Esophagus (tissue), 2 donors: ENCODE measurements at regions not wholly inside any gene's neighbourhood (a gene's known extent, or its start where the extent isn't known, plus 50 kb on each side); places are given as distances from the start of the nearest gene placed in this dataset.

Experiments used
- H3K27ac ChIP-seq, 2 donors: one replicate each; pipeline ENCODE4 v1.5.1; 2013; ENCODE audit warnings: low read depth in 2 of 2, mild to moderate bottlenecking in 2 of 2, inconsistent platforms in 1 of 2, low read length in 1 of 2, moderate library complexity in 1 of 2
- H3K27me3 ChIP-seq, 2 donors: one replicate each; pipeline ENCODE4 v1.6.1; 2013; ENCODE audit warnings: low read length in 2 of 2, control low read depth in 1 of 2, mild to moderate bottlenecking in 1 of 2; ENCODE audit not compliant: insufficient read depth in 2 of 2, control insufficient read depth in 1 of 2
- H3K36me3 ChIP-seq, 2 donors: one replicate each; pipeline ENCODE4 v1.6.1; 2013; ENCODE audit warnings: low read length in 1 of 2; ENCODE audit not compliant: control insufficient read depth in 2 of 2, insufficient read depth in 2 of 2
- H3K4me1 ChIP-seq, 2 donors: one replicate each; pipeline ENCODE4 v1.6.1; 2013; ENCODE audit warnings: low read length in 1 of 2; ENCODE audit not compliant: control insufficient read depth in 2 of 2, insufficient read depth in 2 of 2
- H3K4me3 ChIP-seq, 2 donors: one replicate each; pipeline ENCODE4 v1.5.1; 2013; ENCODE audit warnings: low read length in 2 of 2, mild to moderate bottlenecking in 2 of 2, low read depth in 1 of 2, moderate library complexity in 1 of 2
- H3K9me3 ChIP-seq, 2 donors: one replicate each; pipeline ENCODE4 v1.6.1; 2013; ENCODE audit warnings: mild to moderate bottlenecking in 2 of 2, low read depth in 1 of 2, low read length in 1 of 2, moderate library complexity in 1 of 2; ENCODE audit not compliant: control insufficient read depth in 2 of 2, insufficient read depth in 1 of 2
- WGBS, 2 donors: extraction: QIAGEN DNeasy Blood & Tissue Kit; methylation state at CpG; one replicate each; pipeline ENCODE4 v1.1.7; 2013; 5-methylcytosine and 5-hydroxymethylcytosine counted together
- donor health status: healthy with polysubstance abuse.
- donor health status: Bipolar disorder and iron deficiency.

DNA sequence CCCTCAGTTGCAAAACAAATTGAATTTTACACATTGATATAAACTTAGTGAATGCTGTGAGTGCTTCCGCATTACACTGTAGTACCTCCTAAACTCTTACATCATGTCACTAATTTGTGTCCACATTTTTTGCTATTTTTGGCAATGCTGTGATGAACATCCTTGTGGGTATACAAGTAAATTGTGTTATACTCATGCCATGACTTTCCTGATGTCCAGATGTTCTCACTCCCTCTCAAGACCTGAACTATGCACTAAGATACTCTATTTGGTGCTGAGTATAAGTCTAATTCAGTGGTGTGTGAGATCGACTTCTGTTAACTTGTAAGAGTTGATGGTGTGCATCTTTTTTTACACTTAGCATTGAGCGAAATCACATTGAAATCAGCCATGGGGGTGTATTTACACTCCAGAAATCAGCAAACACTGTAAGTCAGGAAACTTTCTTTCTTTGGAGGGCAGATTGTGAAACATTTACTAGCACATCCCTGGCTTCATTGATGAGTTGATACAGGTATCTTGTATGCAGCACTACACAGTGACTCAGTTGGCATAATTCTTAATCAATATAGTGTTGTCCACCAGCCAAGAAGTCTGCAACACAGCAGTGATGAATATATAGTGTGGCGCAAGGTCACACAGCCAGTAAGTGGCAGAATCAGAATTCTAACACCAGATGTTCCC, 228.1 kb upstream of the RORA start:
- H3K4me3 ChIP-seq, result no peak overlapping the region
- no peaks in the 10 kb centered on the region for H3K9me3 ChIP-seq
- H3K36me3 ChIP-seq, result no peaks in the 10 kb centered on the region
- no peaks in the 10 kb centered on the region for H3K27me3 ChIP-seq
- H3K27ac ChIP-seq, result no peak overlapping the region
- 90 to 94% methylated on average over 4 of the region's 4 CpGs for WGBS, 2 donors
- H3K4me1 ChIP-seq, result no peaks in the 10 kb centered on the region

GRCh38 chr15:61449186-61449702, 220.1 kb upstream of the RORA start:
- Histone ChIP-seq H3K4me3 (no peak overlapping the region), H3K27me3 (no peaks in the 10 kb centered on the region), H3K4me1 (no peaks in the 10 kb centered on the region), H3K27ac (no peak overlapping the region), H3K9me3 (no peaks in the 10 kb centered on the region), H3K36me3 (no peaks in the 10 kb centered on the region)

- Histone ChIP-seq H3K27ac (no peak overlapping the region), H3K9me3 (no peaks in the 10 kb centered on the region), H3K27me3 (no peaks in the 10 kb centered on the region), H3K4me3 (no peak overlapping the region), H3K4me1 (no peaks in the 10 kb centered on the region), H3K36me3 (no peaks in the 10 kb centered on the region)
- WGBS, 2 donors, result 84 to 87% methylated on average over 4 of the region's 4 CpGs
Observed at GRCh38 chr15:61447981-61448380, 218.9 kb upstream of the RORA start.

GRCh38 chr15:61444585-61444984, 215.5 kb upstream of the RORA start:
- no peaks in the 10 kb centered on the region for H3K27me3 ChIP-seq
- H3K36me3 ChIP-seq, result no peaks in the 10 kb centered on the region
- WGBS, 2 donors, result 73 to 75% methylated on average over 2 of the region's 2 CpGs
- H3K9me3 ChIP-seq, result no peaks in the 10 kb centered on the region
- H3K4me3 ChIP-seq, result no peak overlapping the region
- no peaks in the 10 kb centered on the region for H3K4me1 ChIP-seq
- H3K27ac ChIP-seq, result no peak overlapping the region

DNA sequence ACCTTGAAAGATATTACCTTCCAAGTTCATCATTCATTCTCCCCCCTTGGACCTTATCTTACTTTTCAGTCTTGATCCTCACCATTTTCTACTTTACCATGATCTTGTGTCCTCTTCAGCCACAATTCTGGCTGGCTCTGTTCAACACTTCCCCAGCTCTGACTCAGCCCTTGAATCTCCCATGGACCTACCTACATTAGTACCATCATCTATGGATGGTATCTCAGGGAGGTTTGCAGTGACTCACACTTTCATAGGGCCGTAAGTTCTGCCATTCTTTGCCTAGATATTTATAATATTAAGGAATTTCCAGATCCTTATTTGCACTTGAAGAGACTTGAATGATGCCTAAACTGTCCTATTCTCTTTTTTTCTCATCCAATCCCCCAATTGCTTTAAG, 213.7 kb upstream of the RORA start:
- Histone ChIP-seq H3K27ac (no peak overlapping the region), H3K4me3 (no peak overlapping the region), H3K4me1 (no peaks in the 10 kb centered on the region), H3K27me3 (no peaks in the 10 kb centered on the region), H3K36me3 (no peaks in the 10 kb centered on the region), H3K9me3 (no peaks in the 10 kb centered on the region)
- 66 to 84% methylated on average over 1 of the region's 1 CpG for WGBS, 2 donors

DNA sequence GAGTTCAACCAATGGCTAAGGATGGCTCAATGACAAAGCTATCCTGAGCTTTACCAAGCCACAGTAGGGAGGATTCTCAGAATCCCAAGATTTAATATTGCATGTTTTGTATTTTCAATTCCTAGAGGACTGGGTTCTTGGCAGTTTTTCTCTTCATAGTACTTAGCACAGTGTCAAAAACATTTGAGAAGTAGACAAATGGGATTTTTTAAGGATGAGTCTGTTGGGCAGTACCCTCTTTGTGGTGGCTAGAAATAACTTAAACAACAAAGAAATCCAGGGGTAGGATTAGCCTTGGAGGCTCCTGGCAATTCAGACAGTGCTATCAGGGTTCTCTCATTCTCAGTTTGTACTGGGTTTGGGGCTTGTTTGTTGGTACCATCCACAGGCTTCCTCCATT, 212.8 kb upstream of the RORA start:
- H3K27me3 ChIP-seq, result no peaks in the 10 kb centered on the region
- no peaks in the 10 kb centered on the region for H3K9me3 ChIP-seq
- no peak overlapping the region for H3K27ac ChIP-seq
- H3K4me1 ChIP-seq, result no peaks in the 10 kb centered on the region
- H3K36me3 ChIP-seq, result no peaks in the 10 kb centered on the region
- no peak overlapping the region for H3K4me3 ChIP-seq

DNA sequence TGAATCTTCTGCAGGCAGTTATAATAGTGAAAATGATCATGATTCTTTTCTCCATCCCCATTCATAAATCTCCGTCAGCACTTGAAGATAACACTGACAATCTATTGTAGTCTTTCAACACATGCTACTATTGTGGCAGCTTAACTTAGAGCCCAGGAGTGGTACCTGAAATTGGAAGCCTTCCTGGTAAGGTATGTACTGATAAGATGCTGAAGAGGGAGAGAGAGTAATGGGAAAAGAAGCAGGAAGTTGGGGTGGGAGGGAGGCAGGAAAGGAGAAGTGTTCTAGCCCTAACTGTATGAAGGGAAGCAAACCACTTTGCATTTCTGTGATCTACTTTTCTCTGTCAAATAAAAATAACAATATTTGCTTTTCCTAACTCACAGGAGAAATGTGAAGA, 197.4 kb upstream of the RORA start:
- H3K4me3 ChIP-seq, result no peak overlapping the region
- 50 to 77% methylated on average over 1 of the region's 1 CpG for WGBS, 2 donors
- H3K9me3 ChIP-seq, result no peaks in the 10 kb centered on the region
- no peak overlapping the region for H3K27ac ChIP-seq
- H3K4me1 ChIP-seq, result no peaks in the 10 kb centered on the region
- H3K27me3 ChIP-seq, result no peaks in the 10 kb centered on the region
- no peaks in the 10 kb centered on the region for H3K36me3 ChIP-seq

- H3K27me3 ChIP-seq, result no peaks in the 10 kb centered on the region
- no peak overlapping the region for H3K27ac ChIP-seq
- no peaks in the 10 kb centered on the region for H3K9me3 ChIP-seq
- H3K36me3 ChIP-seq, result no peaks in the 10 kb centered on the region
- H3K4me1 ChIP-seq, result no peaks in the 10 kb centered on the region
- no peak overlapping the region for H3K4me3 ChIP-seq
- 63 to 75% methylated on average over 1 of the region's 1 CpG for WGBS, 2 donors
Observed at GRCh38 chr15:61425934-61426333, 196.8 kb upstream of the RORA start.

- Histone ChIP-seq H3K36me3 (no peaks in the 10 kb centered on the region), H3K4me3 (no peak overlapping the region), H3K27ac (no peak overlapping the region), H3K9me3 (no peaks in the 10 kb centered on the region), H3K27me3 (no peaks in the 10 kb centered on the region), H3K4me1 (no peaks in the 10 kb centered on the region)
- 76 to 82% methylated on average over 4 of the region's 4 CpGs for WGBS, 2 donors
Observed at GRCh38 chr15:61422773-61423172, 193.7 kb upstream of the RORA start.

GRCh38 chr15:61421938-61422337, 192.8 kb upstream of the RORA start:
- H3K27ac ChIP-seq, result no peak overlapping the region
- H3K36me3 ChIP-seq, result no peaks in the 10 kb centered on the region
- no peaks in the 10 kb centered on the region for H3K4me1 ChIP-seq
- H3K27me3 ChIP-seq, result no peaks in the 10 kb centered on the region
- no peak overlapping the region for H3K4me3 ChIP-seq
- H3K9me3 ChIP-seq, result no peaks in the 10 kb centered on the region
- WGBS, 2 donors, result 4 to 13% methylated on average over 1 of the region's 1 CpG
